GM21529 (cell line): ENCODE measurements at regions not wholly inside any gene's neighbourhood (a gene's known extent, or its start where the extent isn't known, plus 50 kb on each side); places are given as distances from the start of the nearest gene placed in this dataset.

ENCODE experiments used
- ATAC-seq: cut with Tn5 transposase; IDR thresholded peaks from one replicate; pipeline ENCODE4 v1.9.1; 2021; ENCODE audit not compliant: unreplicated experiment

GRCh38 chr15:85976102-85976501 is 103.6 kb upstream of the AGBL1 start:
- ATAC-seq: no peak

GRCh38 chr15:85976986-85977385 is 102.7 kb upstream of the AGBL1 start:
- ATAC-seq: no peak

- ATAC-seq: no peak
Measured at GRCh38 chr15:85977586-85977985, 102.1 kb upstream of the AGBL1 start.

- no peak for ATAC-seq
Measured at GRCh38 chr15:85979929-85980328, 99.7 kb upstream of the AGBL1 start.

- no peak for ATAC-seq
Measured at GRCh38 chr15:85980946-85981345, 98.7 kb upstream of the AGBL1 start.

- ATAC-seq: no peak
Measured at GRCh38 chr15:85984241-85984640, 95.4 kb upstream of the AGBL1 start.

- no peak for ATAC-seq
Measured at GRCh38 chr15:85986116-85986515, 93.6 kb upstream of the AGBL1 start.

- ATAC-seq: no peak
Measured at GRCh38 chr15:85986741-85987140, 92.9 kb upstream of the AGBL1 start.

GRCh38 chr15:85988741-85989140 is 90.9 kb upstream of the AGBL1 start:
- no peak for ATAC-seq

- ATAC-seq: no peak
Measured at GRCh38 chr15:85992224-85992623, 87.4 kb upstream of the AGBL1 start.

GRCh38 chr15:85993116-85993515 is 86.6 kb upstream of the AGBL1 start:
- no peak for ATAC-seq

- no peak for ATAC-seq
Measured at GRCh38 chr15:85997618-85998017, 82.1 kb upstream of the AGBL1 start.

GRCh38 chr15:85999658-86000057 is 80.0 kb upstream of the AGBL1 start:
- no peak for ATAC-seq

- ATAC-seq: no peak
Measured at GRCh38 chr15:86001200-86001599, 78.5 kb upstream of the AGBL1 start.

- ATAC-seq: no peak
Measured at GRCh38 chr15:86002444-86002843, 77.2 kb upstream of the AGBL1 start.

- ATAC-seq: no peak
Measured at GRCh38 chr15:86004061-86004460, 75.6 kb upstream of the AGBL1 start.

GRCh38 chr15:86006546-86006945 is 73.1 kb upstream of the AGBL1 start:
- no peak for ATAC-seq

GRCh38 chr15:86009727-86010126 is 69.9 kb upstream of the AGBL1 start:
- no peak for ATAC-seq

GRCh38 chr15:86010398-86010797 is 69.3 kb upstream of the AGBL1 start:
- no peak for ATAC-seq

- no peak for ATAC-seq
Measured at GRCh38 chr15:86010891-86011290, 68.8 kb upstream of the AGBL1 start.

GRCh38 chr15:86014016-86014415 is 65.7 kb upstream of the AGBL1 start:
- ATAC-seq: no peak

- no peak for ATAC-seq
Measured at GRCh38 chr15:86016750-86017149, 62.9 kb upstream of the AGBL1 start.

- ATAC-seq: no peak
Measured at GRCh38 chr15:86018679-86019078, 61.0 kb upstream of the AGBL1 start.
